Activated gamma-delta T cell (primary cell): ENCODE measurements at regions not wholly inside any gene's neighbourhood (a gene's known extent, or its start where the extent isn't known, plus 50 kb on each side); places are given as distances from the start of the nearest gene placed in this dataset.
"Not testable (repeated sequence)": the region's sequence is repeated elsewhere in the genome, so short reads cannot be mapped to it uniquely, and the experiment has no call there.

ENCODE experiments used
- DNase-seq: peaks from one replicate; lab custom pipeline; 2025; lab: John Stamatoyannopoulos, UW

DNA sequence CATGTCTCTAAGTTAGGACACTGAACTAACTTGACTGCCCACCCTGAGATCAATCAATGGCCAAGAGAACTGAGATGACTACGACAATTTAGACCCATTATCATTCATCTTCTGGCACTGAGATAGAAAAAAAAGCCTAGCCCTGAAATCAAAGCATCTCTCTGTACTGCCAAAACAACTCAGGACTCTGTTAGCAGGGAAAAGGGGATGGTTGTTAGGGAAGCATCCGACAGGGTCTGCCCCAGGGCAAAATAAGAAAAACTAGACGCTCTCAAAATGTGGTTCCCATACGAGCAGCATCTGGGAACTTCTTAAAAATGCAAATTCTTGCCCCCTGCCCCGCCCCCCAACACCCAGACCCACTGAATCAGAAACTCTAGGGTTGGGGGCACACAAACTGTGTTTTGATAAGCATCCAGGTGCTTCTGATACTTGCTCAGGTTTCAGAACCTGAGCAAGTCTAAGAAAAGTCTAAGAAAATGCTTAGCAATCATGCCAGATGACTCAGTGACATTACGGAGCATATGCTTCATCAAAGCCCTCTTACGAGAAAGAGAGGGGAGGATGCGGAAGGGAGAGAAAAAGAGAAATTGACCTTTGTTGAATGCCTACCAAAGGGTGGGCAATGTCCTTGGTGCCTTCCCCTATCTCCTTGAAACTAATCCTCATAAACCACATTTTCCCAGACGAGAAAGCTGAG lies 172.8 kb upstream of the HES1 start:
- DNase-seq = no peak

DNA sequence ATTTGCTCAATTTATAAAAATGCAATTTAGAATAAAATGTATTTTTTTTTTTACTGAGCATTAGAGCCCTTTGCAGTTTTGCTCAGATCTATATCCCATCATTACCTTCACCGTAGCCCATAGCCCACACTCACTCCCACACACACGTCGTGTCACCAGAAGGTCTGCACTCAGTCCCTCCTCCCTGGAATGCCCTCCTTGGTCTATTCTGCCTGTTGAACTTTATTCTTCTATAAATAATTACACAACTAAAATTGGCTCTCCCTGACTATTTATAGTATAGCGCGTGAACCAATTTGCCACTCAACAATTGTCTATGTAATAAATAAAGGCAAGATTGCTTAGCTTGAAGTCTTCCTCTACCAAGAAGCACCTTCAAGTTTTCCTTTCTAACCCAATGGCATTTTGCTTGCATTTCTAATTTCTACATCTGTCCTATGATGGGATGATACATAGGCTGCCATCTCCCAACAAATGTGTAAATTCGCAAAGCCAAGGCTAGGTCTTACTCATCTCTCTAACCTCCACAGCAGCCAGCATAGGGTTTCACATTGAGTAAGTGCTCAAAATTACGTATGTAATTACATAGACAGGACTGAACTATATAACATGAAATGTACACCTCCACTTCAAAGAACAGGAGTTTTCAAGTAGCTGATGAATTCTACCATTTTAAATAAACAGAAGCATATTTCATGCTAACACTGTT lies 172.0 kb upstream of the HES1 start:
- no peak for DNase-seq

GRCh38 chr3:193964517-193964880 lies 171.4 kb upstream of the HES1 start:
- DNase-seq = no peak

DNA sequence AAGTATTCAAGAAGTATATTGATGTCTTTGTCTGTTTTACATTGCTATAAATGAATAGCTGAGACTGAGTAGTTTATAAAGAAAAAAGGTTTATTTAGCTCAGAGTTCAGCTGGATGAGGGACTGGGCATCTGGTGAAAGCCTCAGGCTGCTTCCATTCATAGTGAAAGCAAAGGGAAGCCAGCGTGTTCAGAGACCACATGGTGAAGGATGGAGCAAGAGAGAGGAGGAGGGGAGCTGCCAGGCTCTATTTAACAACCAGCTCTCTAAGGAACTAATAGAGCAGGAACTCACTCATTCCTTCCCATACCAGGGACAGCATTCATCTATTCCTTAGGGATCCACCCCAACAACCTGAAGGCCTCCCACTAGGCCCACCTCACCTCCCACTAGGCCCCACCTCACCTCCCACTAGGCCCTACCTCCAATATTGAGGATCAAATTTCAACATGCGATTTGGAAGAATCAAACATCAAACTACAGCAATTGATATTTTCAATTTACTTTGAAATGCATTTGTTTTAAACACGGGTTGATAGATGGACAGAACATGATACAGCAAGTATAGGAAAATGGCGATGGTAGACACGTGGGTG lies 167.5 kb upstream of the HES1 start:
- no peak for DNase-seq

DNA sequence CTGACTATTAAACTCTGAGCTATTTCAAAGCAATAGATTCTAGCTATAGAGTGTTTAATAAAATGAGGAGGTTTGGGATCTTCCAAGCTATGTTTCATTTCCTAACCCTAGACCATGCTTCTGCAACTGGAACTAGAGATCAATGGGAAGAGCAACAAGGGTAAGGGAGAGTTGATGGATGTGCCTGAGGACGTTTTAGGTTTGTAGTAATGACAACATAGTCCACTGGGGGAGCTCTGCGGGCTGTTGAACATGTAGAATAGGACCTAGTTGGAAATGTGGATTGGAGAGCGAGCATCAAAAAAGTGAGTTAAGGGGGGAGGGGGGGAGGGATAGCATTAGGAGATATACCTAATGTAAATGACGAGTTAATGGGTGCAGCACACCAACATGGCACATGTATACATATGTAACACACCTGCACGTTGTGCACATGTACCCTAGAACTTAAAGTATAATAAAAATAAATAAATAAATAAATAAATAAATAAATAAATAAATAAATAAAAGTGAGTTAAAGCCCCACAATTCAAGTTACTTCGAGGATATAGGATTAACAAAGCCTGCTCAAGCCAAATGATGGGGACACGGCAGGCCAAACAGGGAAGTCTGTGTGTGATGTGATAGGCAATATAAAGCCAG lies 165.7 kb upstream of the HES1 start:
- not testable (repeated sequence) for DNase-seq

DNA sequence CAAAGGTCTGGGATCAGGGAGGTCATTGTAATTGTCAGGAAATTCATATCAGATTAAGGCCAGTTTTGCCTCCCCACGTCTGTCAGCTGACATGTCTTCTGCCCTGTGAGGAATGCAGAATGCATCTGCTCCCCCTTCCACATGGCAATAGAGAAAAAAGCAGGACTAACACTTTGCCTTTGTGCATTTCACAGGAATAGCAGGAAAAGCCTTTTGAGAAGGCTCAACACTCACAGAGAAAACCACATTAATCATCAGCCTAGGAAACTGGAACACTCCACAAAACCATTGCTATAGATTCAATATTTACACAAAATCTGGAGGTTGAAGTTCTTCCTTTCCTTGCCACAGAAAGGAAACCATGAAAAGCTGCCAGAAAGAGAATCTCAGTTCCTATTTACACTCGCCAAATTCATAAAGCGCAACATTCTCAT lies 165.2 kb upstream of the HES1 start:
- DNase-seq = no peak

GRCh38 chr3:193971261-193971751 lies 164.6 kb upstream of the HES1 start:
- no peak for DNase-seq

DNA sequence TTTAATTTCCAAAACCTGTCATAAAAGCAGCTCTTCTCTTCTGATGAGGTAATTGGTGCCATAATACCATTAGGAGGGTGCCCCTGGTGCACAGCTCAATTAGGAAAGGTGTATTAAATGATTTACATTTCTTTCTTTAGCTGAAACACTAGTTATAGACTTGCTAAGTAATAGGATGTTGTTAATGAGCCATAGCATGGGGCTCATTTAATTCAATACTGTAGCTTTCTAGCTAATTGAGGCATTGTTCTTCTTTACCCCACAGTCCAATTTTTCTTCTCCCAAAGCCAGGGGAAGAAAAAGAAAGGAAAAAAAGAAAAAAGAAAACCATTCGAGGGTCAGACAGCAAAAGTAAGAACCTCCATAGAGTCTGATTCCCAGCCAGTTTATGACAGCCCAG lies 164.0 kb upstream of the HES1 start:
- DNase-seq = no peak

DNA sequence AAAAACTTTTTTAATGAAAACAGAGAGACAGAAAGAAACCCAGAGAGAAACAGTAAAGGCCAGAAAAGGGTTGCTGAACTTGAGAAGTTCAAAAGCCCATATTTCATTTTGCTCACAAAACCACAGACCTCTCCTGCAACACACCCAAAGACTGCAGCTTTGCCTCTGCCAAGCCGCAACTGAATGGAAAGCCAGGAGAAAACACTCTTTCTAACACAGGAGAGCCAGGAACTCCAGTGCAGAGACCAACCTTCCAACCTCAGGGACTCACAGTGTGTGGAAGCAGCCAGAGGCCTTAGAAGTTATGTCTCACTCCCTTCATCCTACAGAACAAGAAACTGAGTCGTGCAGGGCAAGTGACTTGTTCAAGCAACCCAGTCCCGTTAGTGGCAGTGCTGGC lies 163.1 kb upstream of the HES1 start:
- no peak for DNase-seq

DNA sequence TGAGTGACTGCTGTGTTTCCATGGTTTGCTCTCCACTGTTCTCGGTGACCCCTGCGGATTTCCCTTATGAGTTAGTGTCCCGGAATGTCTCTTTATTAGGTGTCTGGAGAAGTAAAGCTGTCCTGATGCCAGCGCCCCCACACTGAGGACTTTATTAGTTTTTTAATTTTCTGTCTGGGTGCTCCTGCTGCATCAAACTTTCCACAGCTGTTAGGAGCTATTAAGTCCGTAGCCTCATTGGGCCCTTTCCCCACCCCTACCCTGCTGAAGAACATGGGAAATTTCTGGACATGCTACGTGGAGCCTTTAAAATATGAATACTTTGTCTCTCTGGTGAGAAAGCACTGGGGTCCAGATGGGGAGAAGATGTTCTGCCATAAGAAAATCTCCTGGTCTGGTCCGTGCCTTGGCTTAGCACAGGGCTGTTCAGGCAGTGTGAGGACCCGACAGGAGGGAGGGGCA lies 161.7 kb upstream of the HES1 start:
- no peak for DNase-seq

- no peak for DNase-seq
Observed at GRCh38 chr3:193974671-193975535, 161.0 kb upstream of the HES1 start.

DNA sequence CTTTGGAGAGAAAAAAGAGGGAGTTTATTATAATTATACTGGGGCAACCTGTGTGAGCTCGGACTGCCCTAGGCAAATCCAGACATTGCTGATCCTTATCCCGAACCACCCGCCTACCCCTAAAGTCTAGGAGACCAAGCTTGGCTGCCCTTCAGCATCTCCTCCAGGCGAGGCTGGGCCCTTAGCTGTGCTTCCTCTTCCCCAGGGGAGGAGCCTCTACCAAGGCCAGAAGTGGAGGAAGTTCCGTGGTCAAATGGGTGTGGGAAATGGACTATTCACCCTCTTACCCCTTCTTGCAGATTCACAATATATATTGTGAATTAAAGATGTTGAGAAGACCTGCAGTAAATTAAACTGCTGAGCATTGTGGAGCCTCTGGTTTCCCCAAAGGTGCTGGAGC lies 158.3 kb upstream of the HES1 start:
- DNase-seq = no peak

DNA sequence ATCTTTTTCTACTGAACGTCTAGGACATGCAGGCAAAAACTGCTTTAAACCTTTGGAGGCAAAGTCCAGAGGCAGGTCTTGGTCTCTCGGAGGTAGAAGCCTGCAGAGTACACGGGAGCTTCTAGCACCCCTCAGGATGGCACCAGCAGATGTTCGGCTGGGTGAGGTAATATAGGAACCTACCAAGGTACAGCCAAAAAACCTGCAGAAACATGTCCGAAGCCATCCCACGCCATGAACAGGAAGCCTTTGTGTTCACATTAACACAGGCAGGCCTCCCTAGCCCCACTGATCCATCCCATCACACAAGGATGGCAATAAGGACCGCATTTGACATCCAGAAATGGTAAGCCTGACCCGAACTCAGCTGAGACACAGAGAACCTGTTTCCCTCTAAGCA lies 157.9 kb upstream of the HES1 start:
- DNase-seq = no peak

GRCh38 chr3:193978486-193978885 lies 157.5 kb upstream of the HES1 start:
- no peak for DNase-seq

GRCh38 chr3:193980326-193980725 lies 155.6 kb upstream of the HES1 start:
- no peak for DNase-seq

GRCh38 chr3:193980905-193981304 lies 155.0 kb upstream of the HES1 start:
- no peak for DNase-seq

- no peak for DNase-seq
Observed at GRCh38 chr3:193981504-193981903, 154.4 kb upstream of the HES1 start.

DNA sequence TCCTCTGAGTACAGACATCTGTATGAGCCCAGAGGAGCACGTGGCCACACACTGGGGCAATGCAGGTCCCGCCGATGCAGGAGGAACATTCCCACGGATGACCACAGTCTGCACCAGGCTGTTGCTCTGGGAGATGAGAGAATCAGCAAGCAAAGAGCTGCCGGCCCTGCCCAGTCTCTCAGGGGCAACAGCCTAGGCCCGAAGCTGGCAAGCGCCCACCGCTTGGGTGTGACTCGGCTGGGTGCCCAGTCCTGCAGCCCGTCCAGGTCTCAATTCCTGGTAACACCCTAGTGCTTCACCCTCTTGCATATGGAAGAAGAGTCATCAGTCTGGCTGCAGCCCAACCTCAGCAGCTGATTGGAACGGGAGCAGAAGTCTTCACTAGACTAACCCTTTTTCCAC lies 153.7 kb upstream of the HES1 start:
- no peak for DNase-seq

DNA sequence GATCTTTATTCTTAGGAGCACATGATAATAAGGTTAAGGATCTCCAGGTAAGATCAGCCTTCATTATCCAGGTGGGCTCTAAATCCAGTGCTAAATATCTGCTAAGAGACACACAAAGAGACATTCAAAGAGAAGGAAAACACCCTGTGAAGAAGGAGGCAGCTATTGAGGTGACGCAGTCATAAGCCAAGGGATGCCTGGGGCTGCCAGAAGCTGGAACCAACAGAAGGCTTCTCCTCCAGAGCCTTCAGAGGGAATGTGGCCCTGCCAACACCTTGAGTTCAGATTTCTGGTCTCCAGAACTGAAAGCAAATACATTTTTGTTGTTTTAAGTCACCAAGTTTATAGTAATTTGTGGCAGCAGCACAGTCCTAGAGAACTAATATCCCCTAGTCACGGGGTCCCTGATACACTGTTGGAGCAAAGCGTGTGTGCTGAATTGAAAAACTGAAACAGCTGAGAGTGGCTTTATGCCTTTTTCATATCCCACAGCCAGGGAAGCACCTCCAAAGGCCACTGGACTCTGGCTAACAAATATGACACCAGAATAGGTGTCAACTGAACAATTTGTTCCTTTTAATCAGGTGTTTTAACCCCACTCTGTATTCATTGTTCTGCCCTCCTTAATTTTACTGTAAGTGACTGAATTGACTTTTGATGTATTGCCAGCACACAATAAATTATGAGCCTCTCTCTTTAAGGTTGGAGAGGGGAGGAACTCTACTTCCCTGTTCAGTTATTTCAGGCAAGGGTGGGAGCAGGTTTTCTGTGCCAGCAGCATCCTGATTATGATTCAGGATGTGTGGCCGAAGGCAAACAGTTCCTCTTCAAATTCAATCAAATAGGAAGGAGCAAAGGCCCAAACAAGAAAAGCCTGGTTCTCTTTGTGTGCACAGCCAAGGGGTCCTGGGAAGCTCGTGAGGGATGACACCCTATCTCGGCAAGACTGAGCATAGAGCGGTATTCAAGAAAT lies 151.8 kb upstream of the HES1 start:
- no peak for DNase-seq

GRCh38 chr3:193984876-193985275 lies 151.1 kb upstream of the HES1 start:
- no peak for DNase-seq
